H1 (cell line): ENCODE measurements at regions not wholly inside any gene's neighbourhood (a gene's known extent, or its start where the extent isn't known, plus 50 kb on each side); places are given as distances from the start of the nearest gene placed in this dataset.

ENCODE experiments used
- CTCF ChIA-PET: fragments of 300-600 bp; sonication (Branson Sonifier 250); formaldehyde crosslinking; loops from one replicate; lab custom pipeline; 2021; ENCODE audit not compliant: partially characterized antibody; lab: Charles Lee
- POLR2A ChIA-PET: fragments of 300-600 bp; sonication (Branson Sonifier 250); formaldehyde crosslinking; loops from one replicate; lab custom pipeline; 2021; ENCODE audit warnings: inconsistent platforms; ENCODE audit not compliant: partially characterized antibody; lab: Charles Lee
- DNase-seq, 2 experiments: peaks; one replicate each; pipeline versions ENCODE4 v3.0.0 to v3.0.0-alpha.2; 2010 to 2022; ENCODE audit warnings: low spot score in 2 of 2, low read depth in 1 of 2, mixed read lengths in 1 of 2
- FAIRE-seq: peaks from 2 replicates; lab custom pipeline; 2011; peaks lifted over from hg19 to GRCh38; lab: Jason Lieb, UNC
- H2AFZ ChIP-seq: 2 replicates; pipeline ENCODE4 v1.8.1; 2012; ENCODE audit warnings: low read length, inconsistent platforms
- H2AK5ac ChIP-seq: 2 replicates; pipeline ENCODE4 v1.6.1; 2013; ENCODE audit warnings: low read depth, low read length
- H2BK120ac ChIP-seq: replicated peaks from 2 replicates; pipeline ENCODE3; 2013; ENCODE audit warnings: low read depth, low read length, inconsistent platforms
- H2BK12ac ChIP-seq: 2 replicates; pipeline ENCODE4 v1.6.1; 2013; ENCODE audit warnings: low read depth, low read length
- H2BK15ac ChIP-seq: 2 replicates; pipeline ENCODE4 v1.6.1; 2013; ENCODE audit warnings: low read length
- H2BK20ac ChIP-seq: 2 replicates; pipeline ENCODE4 v1.6.1; 2013; ENCODE audit warnings: low read length
- H2BK5ac ChIP-seq: 2 replicates; pipeline ENCODE4 v1.6.1; 2013; ENCODE audit warnings: low read depth, low read length
- H3K14ac ChIP-seq: 2 replicates; pipeline ENCODE4 v1.6.1; 2013; ENCODE audit warnings: inconsistent platforms; ENCODE audit not compliant: insufficient read length
- H3K18ac ChIP-seq: 2 replicates; pipeline ENCODE4 v1.6.1; 2013; ENCODE audit warnings: low read length; ENCODE audit errors: extremely low read depth
- H3K23ac ChIP-seq: 2 replicates; pipeline ENCODE4 v1.6.1; 2013; ENCODE audit warnings: inconsistent platforms; ENCODE audit not compliant: insufficient read length
- H3K23me2 ChIP-seq: 2 replicates; pipeline ENCODE4 v1.6.1; 2013; ENCODE audit warnings: low read depth, low read length
- H3K27ac ChIP-seq: 2 replicates; pipeline ENCODE4 v1.6.1; 2011; ENCODE audit warnings: low read depth, low read length, inconsistent platforms
- H3K27me3 ChIP-seq, 4 experiments: replicated peaks in 1 of 4; 1 replicate in 1 of 4; 2 replicates in 3 of 4; pipeline versions ENCODE4 v1.6.1 to v1.8.1; 2011 to 2013; ENCODE audit warnings: low read length in 3 of 4, mild to moderate bottlenecking in 3 of 4, inconsistent platforms in 2 of 4, mixed read lengths in 2 of 4, moderate library complexity in 1 of 4; ENCODE audit not compliant: control insufficient read depth in 3 of 4, insufficient read depth in 3 of 4; ENCODE audit errors: extremely low read depth in 1 of 4
- H3K36me3 ChIP-seq, 4 experiments: 2 replicates each; pipeline versions ENCODE4 v1.6.1 to v1.8.1; 2011 to 2013; ENCODE audit warnings: mild to moderate bottlenecking in 4 of 4, low read length in 3 of 4, moderate library complexity in 2 of 4, control low read depth in 1 of 4, inconsistent platforms in 1 of 4; ENCODE audit not compliant: insufficient read depth in 4 of 4, control insufficient read depth in 2 of 4
- H3K4ac ChIP-seq: replicated peaks from 2 replicates; pipeline ENCODE3; 2013; ENCODE audit warnings: low read length, low read depth, mixed read lengths, inconsistent platforms; ENCODE audit not compliant: insufficient read length
- H3K4me1 ChIP-seq, 4 experiments: replicated peaks in 1 of 4; 1 replicate in 1 of 4; 2 replicates in 3 of 4; pipeline versions ENCODE4 v1.6.1 to v1.8.1; 2011 to 2013; ENCODE audit warnings: low read length in 3 of 4, inconsistent platforms in 2 of 4, mixed read lengths in 1 of 4; ENCODE audit not compliant: insufficient read depth in 4 of 4, control insufficient read depth in 3 of 4
- H3K4me2 ChIP-seq, 2 experiments: 2 replicates each; pipeline versions ENCODE4 v1.6.1 to v1.8.1; 2011 to 2013; ENCODE audit warnings: low read depth in 2 of 2, low read length in 2 of 2, control low read depth in 1 of 2, inconsistent platforms in 1 of 2, mild to moderate bottlenecking in 1 of 2; ENCODE audit not compliant: insufficient read depth in 1 of 2
- H3K4me3 ChIP-seq, 4 experiments: fragments of 200-600, 300-600 bp in 1 of 4; sonication (generic), shearing (Covaris generic), sonication (Bioruptor Twin) in 1 of 4; 2 replicates each; pipeline versions ENCODE4 v1.5.1 to v1.8.1; 2011 to 2016; ENCODE audit warnings: low read length in 4 of 4, low read depth in 3 of 4, control low read depth in 2 of 4, inconsistent platforms in 2 of 4, mild to moderate bottlenecking in 2 of 4, mixed read lengths in 1 of 4, moderate library complexity in 1 of 4; ENCODE audit not compliant: insufficient read depth in 2 of 4; ENCODE audit errors: extremely low read depth in 1 of 4
- H3K56ac ChIP-seq: replicated peaks from 2 replicates; pipeline ENCODE3; 2013; ENCODE audit warnings: low read depth, mild to moderate bottlenecking, mixed read lengths, low read length, inconsistent platforms; ENCODE audit not compliant: insufficient read length
- H3K79me1 ChIP-seq: 2 replicates; pipeline ENCODE4 v1.6.1; 2013; ENCODE audit warnings: low read depth, low read length, control low read depth
- H3K79me2 ChIP-seq, 2 experiments: 2 replicates each; pipeline versions ENCODE4 v1.6.1 to v1.8.1; 2012 to 2013; ENCODE audit warnings: low read length in 2 of 2, mild to moderate bottlenecking in 2 of 2, inconsistent platforms in 1 of 2; ENCODE audit not compliant: insufficient read depth in 2 of 2, control insufficient read depth in 1 of 2
- H3K9ac ChIP-seq, 4 experiments: replicated peaks in 1 of 4; 1 replicate in 1 of 4; 2 replicates in 3 of 4; pipeline versions ENCODE4 v1.6.1 to v1.8.1; 2011 to 2013; ENCODE audit warnings: low read depth in 3 of 4, low read length in 3 of 4, control low read depth in 2 of 4, mild to moderate bottlenecking in 2 of 4, moderate library complexity in 2 of 4, inconsistent platforms in 1 of 4; ENCODE audit errors: extremely low read depth in 1 of 4
- H3K9me3 ChIP-seq, 2 experiments: 2 replicates each; pipeline versions ENCODE4 v1.6.1 to v1.8.1; 2012 to 2013; ENCODE audit warnings: mild to moderate bottlenecking in 2 of 2, moderate library complexity in 2 of 2, control low read depth in 1 of 2, inconsistent platforms in 1 of 2, low read depth in 1 of 2, low read length in 1 of 2, mixed read lengths in 1 of 2; ENCODE audit not compliant: insufficient read depth in 2 of 2
- H4K20me1 ChIP-seq, 2 experiments: replicated peaks in 1 of 2; 2 replicates each; pipeline versions ENCODE3 to v1.8.1; 2011 to 2013; ENCODE audit warnings: inconsistent platforms in 2 of 2, low read length in 2 of 2, mild to moderate bottlenecking in 1 of 2; ENCODE audit not compliant: insufficient read depth in 2 of 2, control insufficient read depth in 1 of 2
- H4K5ac ChIP-seq: 2 replicates; pipeline ENCODE4 v1.6.1; 2013; ENCODE audit warnings: low read length, low read depth, mixed read lengths, inconsistent platforms; ENCODE audit not compliant: insufficient read length
- H4K8ac ChIP-seq: 2 replicates; pipeline ENCODE4 v1.8.0; 2013; ENCODE audit warnings: mild to moderate bottlenecking, moderate library complexity, low read length, inconsistent platforms; ENCODE audit not compliant: insufficient read depth; ENCODE audit errors: extremely low read depth
- H4K91ac ChIP-seq: replicated peaks from 2 replicates; pipeline ENCODE3; 2013; ENCODE audit warnings: low read length, mixed read lengths, inconsistent platforms; ENCODE audit not compliant: insufficient read length
- CTBP2 ChIP-seq: IDR thresholded peaks from 2 replicates; pipeline ENCODE4 v1.7.0; 2011; ENCODE audit warnings: borderline replicate concordance, mild to moderate bottlenecking, moderate library complexity, mixed read lengths, low read length; ENCODE audit not compliant: insufficient read depth, insufficient read length
- EZH2 ChIP-seq: fragments of 200-600 bp; sonication (generic); IDR thresholded peaks from 2 replicates; pipeline ENCODE4 v1.7.1; 2012; ENCODE audit warnings: low read depth, mild to moderate bottlenecking, moderate library complexity, low read length, inconsistent platforms; ENCODE audit not compliant: severe bottlenecking
- KDM5A ChIP-seq: fragments of 200-600 bp; IDR thresholded peaks from 2 replicates; pipeline ENCODE4 v1.7.1; 2012; ENCODE audit warnings: mild to moderate bottlenecking, low read length, inconsistent platforms, mixed read lengths
- SIN3A ChIP-seq, 2 experiments: IDR thresholded peaks in 1 of 2; conservative IDR thresholded peaks in 1 of 2; 2 replicates each; pipeline ENCODE4 v1.6.1; 2011 to 2012; ENCODE audit warnings: low read length in 2 of 2, improper control_type of control experiment in 1 of 2, low read depth in 1 of 2, mild to moderate bottlenecking in 1 of 2
- SIX5 ChIP-seq: IDR thresholded peaks from 2 replicates; pipeline ENCODE4 v1.6.1; 2011; ENCODE audit warnings: mild to moderate bottlenecking, low read depth, low read length
- SP4 ChIP-seq: IDR thresholded peaks from 2 replicates; pipeline ENCODE4 v1.6.1; 2012; ENCODE audit warnings: low read length, inconsistent platforms
- YY1 ChIP-seq: IDR thresholded peaks from 2 replicates; pipeline ENCODE4 v1.6.1; 2011; ENCODE audit warnings: low read depth, mild to moderate bottlenecking, low read length
- WGBS, 2 experiments: shearing (Covaris generic) in 1 of 2; methylation state at CpG; one replicate each; pipeline versions ENCODE4 v1.1.6 to v1.1.7; 2013 to 2015; ENCODE audit warnings: low lambda C conversion rate in 2 of 2, mixed read lengths in 2 of 2, inconsistent platforms in 1 of 2, low coverage in 1 of 2, missing lambda C conversion rate in 1 of 2; ENCODE audit not compliant: insufficient replicate concordance in 2 of 2, insufficient coverage in 1 of 2, insufficient read length in 1 of 2; ENCODE audit errors: extremely low coverage in 1 of 2, missing lambda C conversion rate in 1 of 2; 5-methylcytosine and 5-hydroxymethylcytosine counted together

DNA sequence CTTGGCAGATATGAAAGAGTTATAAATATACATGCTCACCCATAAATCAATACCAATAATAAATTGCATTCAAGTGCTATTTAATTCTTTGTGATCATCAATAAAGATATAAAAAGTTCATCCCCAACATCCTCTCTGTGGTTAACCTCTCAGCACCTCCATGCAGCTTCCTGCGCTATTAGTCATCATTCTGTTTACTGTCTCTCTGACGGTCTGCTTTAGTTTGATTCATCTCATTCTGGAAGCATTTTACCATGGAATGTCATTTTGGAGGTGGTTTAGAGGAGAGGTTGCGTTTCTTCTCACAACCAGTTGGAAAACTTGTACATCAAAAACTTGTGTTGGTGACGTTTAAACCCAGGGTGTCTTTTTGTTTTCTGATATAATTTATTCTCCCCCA lies 486.6 kb downstream of the BRINP1 start:
- no peak for FAIRE-seq

More for the DNA sequence above, 486.6 kb downstream of the BRINP1 start:
- H2BK5ac ChIP-seq, result no peak overlapping the region
- POLR2A ChIA-PET, result no interaction called here
- no peak overlapping the region for H3K4me3 ChIP-seq
- H3K9me3 ChIP-seq, result no peaks in the 10 kb centered on the region
- no peak overlapping the region for H3K14ac ChIP-seq
- H4K5ac ChIP-seq, result no peak overlapping the region
- no peak overlapping the region for H3K18ac ChIP-seq
- no peak overlapping the region for H2BK20ac ChIP-seq
- no peak overlapping the region for H3K23ac ChIP-seq
- CTCF ChIA-PET, result interaction anchor here (0.5 to 0.9 kb wide), 2 partner anchors 10 to 23 kb away, joined by 3 read pairs; no protein-coding TSS in a partner anchor
- H4K91ac ChIP-seq, result no peak overlapping the region
- H2BK12ac ChIP-seq, result no peak overlapping the region
- H3K79me1 ChIP-seq, result no peaks in the 10 kb centered on the region
- H3K4ac ChIP-seq, result no peak overlapping the region
- no peak for DNase-seq
- TF ChIP-seq SIN3A (conservative IDR thresholded peaks at IDR 0.05 in 1 of 2, IDR thresholded peaks at IDR 0.05 in 1 of 2; ENCODE audit: low read depth in 1 of 2, low read length in 2 of 2), result no peak
- TF ChIP-seq CTBP2, result no peak
- TF ChIP-seq YY1, result no peak
- no peak for TF ChIP-seq SP4
- TF ChIP-seq EZH2, result no peak
- no peak for TF ChIP-seq KDM5A
- no peak for TF ChIP-seq SIX5
- H2AFZ ChIP-seq, result no peak overlapping the region
- no peaks in the 10 kb centered on the region for H3K36me3 ChIP-seq
- WGBS, 2 experiments, result 90% methylated on average over 4 of the region's 4 CpGs; no CpG with 5 or more reads in 1 of the 2 experiments
- no peaks in the 10 kb centered on the region; the same call in 1 of the 2 replicates for H3K23me2 ChIP-seq
- H2BK120ac ChIP-seq, result no peak overlapping the region
- no peak overlapping the region for H3K56ac ChIP-seq
- no peak overlapping the region for H3K27ac ChIP-seq
- peaks cover 0 to 5% (median 0%) of the 10 kb centered on the region in 4 experiments; a peak in 2 of 7 replicates for H3K4me1 ChIP-seq
- H3K9ac ChIP-seq, result no peak overlapping the region
- no peaks in the 10 kb centered on the region for H3K27me3 ChIP-seq
- no peaks in the 10 kb centered on the region for H3K79me2 ChIP-seq
- no peak overlapping the region for H3K4me2 ChIP-seq
- no peak overlapping the region for H2AK5ac ChIP-seq
- H4K8ac ChIP-seq, result no peak overlapping the region
- no peaks in the 10 kb centered on the region for H4K20me1 ChIP-seq
- H2BK15ac ChIP-seq, result no peak overlapping the region
